ENCODE measurements at regions not wholly inside any gene's neighbourhood (a gene's known extent, or its start where the extent isn't known, plus 50 kb on each side); places are given as distances from the start of the nearest gene placed in this dataset.

DNA sequence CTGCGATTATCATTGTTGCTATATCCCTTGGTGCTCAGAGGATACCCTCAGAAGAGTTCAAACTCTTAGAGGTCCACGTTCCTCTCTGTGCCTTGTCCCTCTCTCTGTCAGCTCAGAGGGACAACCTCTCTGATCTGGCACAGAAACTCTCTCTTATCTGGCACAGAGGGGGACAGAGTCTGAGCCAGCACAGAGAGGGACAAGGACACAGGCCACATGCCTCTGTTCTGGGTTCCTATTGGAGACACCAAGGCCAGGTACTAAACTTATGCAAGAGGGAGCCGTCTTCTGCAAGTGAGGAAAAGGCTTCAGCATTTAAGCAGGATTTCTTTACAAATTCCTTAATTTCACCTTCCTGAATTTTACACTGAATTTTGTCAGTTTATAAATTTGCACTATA lies 565.2 kb downstream of the TOX3 start:
- in situ Hi-C loops (cut with HindIII; ENCODE audit: extremely low pct_ligation_motif_present, low pct_unique_long_range_greater_than_20kb), result loop anchor here (5.0 kb wide), 1 partner anchor 164 kb away; no protein-coding TSS in a partner anchor
- DNase-seq (ENCODE audit: low spot score), result no peak
- CTCF ChIA-PET (ENCODE audit: low intra/inter-chr PET ratio, low total read pairs), result interaction anchor here (0.7 to 0.9 kb wide), 2 partner anchors 166 to 179 kb away, joined by 3 to 4 read pairs; no protein-coding TSS in a partner anchor
- no peak for TF ChIP-seq HOXA5 (CRISPR knock-in tag; IDR thresholded peaks at IDR 0.05)
- no peak for TF ChIP-seq ZNF142 (CRISPR knock-in tag; IDR thresholded peaks at IDR 0.05)
- no peak for TF ChIP-seq ZBTB33 (CRISPR knock-in tag; IDR thresholded peaks at IDR 0.05)
- TF ChIP-seq NFE2L1 (CRISPR knock-in tag; IDR thresholded peaks at IDR 0.05; ENCODE audit: borderline replicate concordance), result no peak
- TF ChIP-seq KLF13 (CRISPR knock-in tag; IDR thresholded peaks at IDR 0.05), result no peak
- TF ChIP-seq, protein P1, sequence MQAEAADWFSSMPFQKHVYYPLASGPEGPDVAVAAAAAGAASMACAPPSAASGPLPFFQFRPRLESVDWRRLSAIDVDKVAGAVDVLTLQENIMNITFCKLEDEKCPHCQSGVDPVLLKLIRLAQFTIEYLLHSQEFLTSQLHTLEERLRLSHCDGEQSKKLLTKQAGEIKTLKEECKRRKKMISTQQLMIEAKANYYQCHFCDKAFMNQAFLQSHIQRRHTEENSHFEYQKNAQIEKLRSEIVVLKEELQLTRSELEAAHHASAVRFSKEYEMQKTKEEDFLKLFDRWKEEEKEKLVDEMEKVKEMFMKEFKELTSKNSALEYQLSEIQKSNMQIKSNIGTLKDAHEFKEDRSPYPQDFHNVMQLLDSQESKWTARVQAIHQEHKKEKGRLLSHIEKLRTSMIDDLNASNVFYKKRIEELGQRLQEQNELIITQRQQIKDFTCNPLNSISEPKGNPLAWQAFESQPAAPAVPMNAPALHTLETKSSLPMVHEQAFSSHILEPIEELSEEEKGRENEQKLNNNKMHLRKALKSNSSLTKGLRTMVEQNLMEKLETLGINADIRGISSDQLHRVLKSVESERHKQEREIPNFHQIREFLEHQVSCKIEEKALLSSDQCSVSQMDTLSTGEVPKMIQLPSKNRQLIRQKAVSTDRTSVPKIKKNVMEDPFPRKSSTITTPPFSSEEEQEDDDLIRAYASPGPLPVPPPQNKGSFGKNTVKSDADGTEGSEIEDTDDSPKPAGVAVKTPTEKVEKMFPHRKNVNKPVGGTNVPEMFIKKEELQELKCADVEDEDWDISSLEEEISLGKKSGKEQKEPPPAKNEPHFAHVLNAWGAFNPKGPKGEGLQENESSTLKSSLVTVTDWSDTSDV (CRISPR knock-in tag; IDR thresholded peaks at IDR 0.05), result no peak
- no peak for TF ChIP-seq FOXJ3 (CRISPR knock-in tag; IDR thresholded peaks at IDR 0.05; ENCODE audit: borderline replicate concordance)
- no peak for TF ChIP-seq ZNF672 (CRISPR knock-in tag; IDR thresholded peaks at IDR 0.05)
- TF ChIP-seq TAF15 (IDR thresholded peaks at IDR 0.05; ENCODE audit: low read depth, low read length, poor library complexity, severe bottlenecking), result no peak
- TF ChIP-seq ZNF674 (CRISPR knock-in tag; IDR thresholded peaks at IDR 0.05; ENCODE audit: low read depth), result no peak
- TF ChIP-seq RFX3 (CRISPR knock-in tag; IDR thresholded peaks at IDR 0.05), result no peak
- no peak for TF ChIP-seq ZNF792 (CRISPR knock-in tag; IDR thresholded peaks at IDR 0.05)
- no peak for TF ChIP-seq ZBTB3 (CRISPR knock-in tag; IDR thresholded peaks at IDR 0.05; ENCODE audit: borderline replicate concordance, low read depth)
- no peak for TF ChIP-seq MTF2 (CRISPR knock-in tag; IDR thresholded peaks at IDR 0.05; ENCODE audit: borderline replicate concordance)
- no peak for TF ChIP-seq ZNF253 (CRISPR knock-in tag; IDR thresholded peaks at IDR 0.05; ENCODE audit: borderline replicate concordance)
- TF ChIP-seq KLF11 (CRISPR knock-in tag; IDR thresholded peaks at IDR 0.05), result no peak

More for the DNA sequence above, 565.2 kb downstream of the TOX3 start:
- no peak overlapping the region for H3K4me3 ChIP-seq (replicated peaks in 1 of 3; ENCODE audit: insufficient read depth in 1 of 3, low read depth in 2 of 3, low read length in 3 of 3)
- H3K9ac ChIP-seq (ENCODE audit: insufficient read depth, low read depth, low read length), result no peak overlapping the region
- H3K9me3 ChIP-seq (ENCODE audit: low read length), result peaks cover 9% of the 10 kb centered on the region; the same call in 1 of the 2 replicates
- 0% methylated on average over 3 of the region's 3 CpGs for WGBS (ENCODE audit: low lambda C conversion rate)
- H3K27ac ChIP-seq (ENCODE audit: extremely low read length, insufficient read depth, low read length), result no peak overlapping the region
- no peak for ATAC-seq
- no peak overlapping the region for H2AFZ ChIP-seq (ENCODE audit: low read length)
- POLR2A ChIA-PET, result no interaction called here
- FAIRE-seq, result no peak
- no peaks in the 10 kb centered on the region for H4K20me1 ChIP-seq (ENCODE audit: insufficient read depth, low read length)
- no TSS peak for BruUV-seq (replicated peaks)
- H3K27me3 ChIP-seq (ENCODE audit: control insufficient read depth in 1 of 2, insufficient read depth in 2 of 2, low read length in 2 of 2), result no peaks in the 10 kb centered on the region
- H3K4me2 ChIP-seq (ENCODE audit: low read depth, low read length), result no peak overlapping the region
- H3K4me1 ChIP-seq (ENCODE audit: insufficient read depth, low read length), result no peaks in the 10 kb centered on the region
- no peaks in the 10 kb centered on the region for H3K79me2 ChIP-seq (ENCODE audit: insufficient read depth, low read length)
- no peaks in the 10 kb centered on the region for H3K36me3 ChIP-seq (replicated peaks in 1 of 2; ENCODE audit: control insufficient read depth in 1 of 2, insufficient read depth in 2 of 2, low read length in 2 of 2)
- intact Hi-C loops (cut with micrococcal nuclease; ENCODE audit: unreplicated experiment), result no loop called here
